Hepatocyte (in vitro differentiated cells): ENCODE measurements at regions not wholly inside any gene's neighbourhood (a gene's known extent, or its start where the extent isn't known, plus 50 kb on each side); places are given as distances from the start of the nearest gene placed in this dataset.

ENCODE experiments used
- EZH2 ChIP-seq: fragments of 200-600 bp; sonication (generic); IDR thresholded peaks from 2 replicates; pipeline ENCODE4 v1.6.1; 2016; ENCODE audit warnings: antibody characterized with exemption, mild to moderate bottlenecking, borderline replicate concordance
- TF ChIP-seq, protein P1 (sequence below): fragments of 200-600 bp; sonication (generic); IDR thresholded peaks from 2 replicates; pipeline ENCODE4 v1.5.1; 2016; ENCODE audit warnings: antibody characterized with exemption, mild to moderate bottlenecking; ENCODE audit not compliant: poor library complexity

DNA sequence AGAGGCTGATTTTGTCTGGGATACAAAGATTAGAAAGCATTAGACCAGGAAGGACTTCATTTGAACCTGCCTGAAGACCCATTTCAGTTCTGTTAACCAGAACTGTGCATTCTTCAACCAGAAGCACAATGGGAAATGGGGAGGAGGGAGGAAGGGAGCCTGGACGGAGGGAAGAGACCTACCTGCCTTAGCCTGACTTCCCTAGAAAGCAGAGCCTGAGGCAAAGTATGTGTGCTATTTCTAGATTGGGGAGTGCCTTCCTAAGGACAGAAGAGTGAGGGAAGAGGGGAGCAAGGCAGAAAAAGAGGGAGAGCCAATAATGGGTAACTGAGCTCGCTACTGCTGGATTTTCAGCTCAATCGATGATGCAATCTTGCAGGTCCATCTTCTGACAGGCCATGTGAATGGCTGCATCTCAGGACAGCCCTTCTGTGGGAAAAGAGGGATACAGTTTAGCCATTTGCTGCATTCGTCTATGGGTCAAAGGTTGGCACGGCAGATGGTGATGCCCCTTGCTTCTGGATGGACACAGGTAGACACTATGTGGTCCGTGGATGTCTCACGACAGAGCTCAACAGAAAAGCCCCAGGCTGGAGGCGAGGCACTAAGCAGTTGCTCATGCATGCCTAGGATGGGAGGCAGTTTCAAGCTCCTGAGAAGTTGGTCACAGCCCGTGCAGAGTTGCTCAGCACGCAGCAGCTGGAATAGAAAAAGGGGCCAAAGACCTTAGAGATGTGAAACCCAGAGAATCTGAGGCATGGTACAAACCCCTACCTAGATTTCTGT is 78.8 kb upstream of the UBL3 start:
- TF ChIP-seq, protein P1, sequence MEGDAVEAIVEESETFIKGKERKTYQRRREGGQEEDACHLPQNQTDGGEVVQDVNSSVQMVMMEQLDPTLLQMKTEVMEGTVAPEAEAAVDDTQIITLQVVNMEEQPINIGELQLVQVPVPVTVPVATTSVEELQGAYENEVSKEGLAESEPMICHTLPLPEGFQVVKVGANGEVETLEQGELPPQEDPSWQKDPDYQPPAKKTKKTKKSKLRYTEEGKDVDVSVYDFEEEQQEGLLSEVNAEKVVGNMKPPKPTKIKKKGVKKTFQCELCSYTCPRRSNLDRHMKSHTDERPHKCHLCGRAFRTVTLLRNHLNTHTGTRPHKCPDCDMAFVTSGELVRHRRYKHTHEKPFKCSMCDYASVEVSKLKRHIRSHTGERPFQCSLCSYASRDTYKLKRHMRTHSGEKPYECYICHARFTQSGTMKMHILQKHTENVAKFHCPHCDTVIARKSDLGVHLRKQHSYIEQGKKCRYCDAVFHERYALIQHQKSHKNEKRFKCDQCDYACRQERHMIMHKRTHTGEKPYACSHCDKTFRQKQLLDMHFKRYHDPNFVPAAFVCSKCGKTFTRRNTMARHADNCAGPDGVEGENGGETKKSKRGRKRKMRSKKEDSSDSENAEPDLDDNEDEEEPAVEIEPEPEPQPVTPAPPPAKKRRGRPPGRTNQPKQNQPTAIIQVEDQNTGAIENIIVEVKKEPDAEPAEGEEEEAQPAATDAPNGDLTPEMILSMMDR = no peak
- TF ChIP-seq EZH2 = no peak
